ENCODE measurements at regions not wholly inside any gene's neighbourhood (a gene's known extent, or its start where the extent isn't known, plus 50 kb on each side); places are given as distances from the start of the nearest gene placed in this dataset.

GRCh38 chr10:129168660-129169059, 298.4 kb upstream of the MGMT start:
- TF ChIP-seq POLR2A (IDR thresholded peaks at IDR 0.05), result no peak
- TF ChIP-seq CTCF (IDR thresholded peaks at IDR 0.05), result no peak
